ENCODE measurements at regions not wholly inside any gene's neighbourhood (a gene's known extent, or its start where the extent isn't known, plus 50 kb on each side); places are given as distances from the start of the nearest gene placed in this dataset.

DNA sequence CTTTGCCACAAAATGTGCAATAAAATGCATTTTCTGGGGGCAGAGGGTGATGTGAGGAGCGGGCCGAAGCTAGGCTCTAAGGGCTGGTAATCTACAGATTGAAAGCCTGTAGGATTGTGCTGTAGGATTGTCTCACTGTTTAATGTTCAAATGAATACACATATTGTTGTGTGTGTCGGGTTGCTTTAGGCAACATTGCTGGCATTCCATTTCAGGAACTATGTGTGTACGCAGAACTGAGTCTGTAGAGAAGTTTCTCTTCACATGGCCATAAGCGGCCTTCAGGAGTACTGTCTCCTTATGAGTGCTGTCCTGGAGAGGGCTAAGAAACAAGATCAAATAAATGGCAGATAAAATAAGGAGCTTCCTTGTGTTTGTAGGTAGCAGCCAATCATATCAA, 540.2 kb downstream of the GATA3 start:
- no peak overlapping the region for H3K27ac ChIP-seq (ENCODE audit: low read depth, low read length, severe bottlenecking)
- WGBS, 2 experiments (ENCODE audit: insufficient coverage in 2 of 2): 84 to 97% methylated on average over 5 of the region's 5 CpGs
- H3K4me1 ChIP-seq (ENCODE audit: control insufficient read depth, insufficient read depth, low read length, poor library complexity, severe bottlenecking): no peaks in the 10 kb centered on the region
- H3K36me3 ChIP-seq (ENCODE audit: control insufficient read depth, insufficient read depth, low read length): no peaks in the 10 kb centered on the region
- no peak overlapping the region for H3K4me3 ChIP-seq (ENCODE audit: extremely low read depth, insufficient read depth, low read length, poor library complexity, severe bottlenecking)
- H3K9me3 ChIP-seq (ENCODE audit: control insufficient read depth, low read length): no peaks in the 10 kb centered on the region

DNA sequence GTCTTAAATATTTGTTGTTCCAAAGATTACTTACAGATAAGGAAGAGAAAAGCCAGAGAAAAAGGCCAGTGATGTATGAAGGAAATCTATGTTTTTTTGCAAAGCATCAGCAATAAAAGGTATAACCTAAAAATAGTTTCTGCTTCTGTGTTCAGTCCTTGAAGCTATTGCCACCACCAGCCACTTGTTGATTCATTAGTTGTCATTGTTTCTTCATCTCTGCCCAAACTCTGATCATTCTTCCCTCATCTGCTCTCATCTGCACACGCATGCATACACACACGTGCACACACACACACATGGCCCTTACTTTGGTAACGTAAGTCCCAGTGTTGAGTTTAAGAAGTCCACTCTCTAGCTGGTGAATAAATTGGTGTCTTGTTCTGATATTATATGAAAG, 540.7 kb downstream of the GATA3 start:
- Histone ChIP-seq H3K9me3 (ENCODE audit: control insufficient read depth, low read length) (no peaks in the 10 kb centered on the region), H3K4me3 (ENCODE audit: extremely low read depth, insufficient read depth, low read length, poor library complexity, severe bottlenecking) (no peak overlapping the region), H3K4me1 (ENCODE audit: control insufficient read depth, insufficient read depth, low read length, poor library complexity, severe bottlenecking) (no peaks in the 10 kb centered on the region), H3K27ac (ENCODE audit: low read depth, low read length, severe bottlenecking) (no peak overlapping the region), H3K36me3 (ENCODE audit: control insufficient read depth, insufficient read depth, low read length) (no peaks in the 10 kb centered on the region)
- no CpG with 5 or more reads among the region's 3 CpGs for WGBS, 2 experiments (ENCODE audit: insufficient coverage in 2 of 2)

DNA sequence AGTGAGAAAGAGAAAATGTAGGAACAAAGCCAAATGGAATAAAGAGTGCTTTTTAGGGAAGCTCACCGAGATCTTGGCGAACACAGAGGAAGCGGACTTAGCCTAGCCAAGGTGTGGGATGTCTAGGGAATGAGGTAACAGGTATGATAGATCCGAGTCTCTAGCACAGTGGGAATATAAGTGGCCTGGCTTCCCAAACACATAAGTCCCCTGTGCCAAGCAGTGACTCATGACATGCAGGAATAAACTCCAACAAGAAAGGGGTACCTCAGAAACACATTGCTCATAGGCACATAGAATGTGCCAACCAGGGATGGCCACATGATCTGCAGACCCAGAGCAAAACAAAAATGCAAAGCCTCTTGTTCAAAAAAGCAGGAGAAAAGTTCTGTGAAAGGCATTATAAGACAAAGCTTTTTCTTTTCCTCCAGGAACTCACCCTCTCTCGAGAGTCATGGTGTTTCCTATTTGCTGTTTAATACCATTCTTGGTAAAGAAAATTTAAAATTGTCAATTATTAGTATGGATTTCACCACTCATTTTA, 542.5 kb downstream of the GATA3 start:
- Histone ChIP-seq H3K36me3 (ENCODE audit: control insufficient read depth, insufficient read depth, low read length) (no peaks in the 10 kb centered on the region), H3K4me1 (ENCODE audit: control insufficient read depth, insufficient read depth, low read length, poor library complexity, severe bottlenecking) (no peaks in the 10 kb centered on the region), H3K27ac (ENCODE audit: low read depth, low read length, severe bottlenecking) (no peak overlapping the region), H3K4me3 (ENCODE audit: extremely low read depth, insufficient read depth, low read length, poor library complexity, severe bottlenecking) (no peak overlapping the region), H3K9me3 (ENCODE audit: control insufficient read depth, low read length) (peaks cover 4% of the 10 kb centered on the region)
- 80 to 100% methylated on average over 4 of the region's 5 CpGs for WGBS, 2 experiments (ENCODE audit: insufficient coverage in 2 of 2)

DNA sequence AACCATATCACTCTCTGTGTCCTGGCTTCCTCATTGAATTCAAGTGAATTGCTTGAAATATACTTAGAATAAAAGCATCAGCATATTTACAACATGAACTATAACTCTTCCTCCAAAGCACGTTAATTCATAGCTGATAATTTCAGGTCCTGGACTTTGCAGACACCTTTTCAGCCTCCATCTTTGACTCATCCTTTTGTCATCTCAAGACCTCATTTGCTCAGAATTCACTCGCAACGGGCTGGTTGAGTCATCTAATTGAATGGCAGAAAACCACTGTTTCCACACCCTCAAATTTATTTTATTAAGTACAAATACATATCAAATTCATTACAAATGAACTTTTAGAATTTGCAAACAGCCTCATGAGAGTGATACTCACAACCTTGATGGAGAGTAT, 545.7 kb downstream of the GATA3 start:
- Histone ChIP-seq H3K36me3 (ENCODE audit: control insufficient read depth, insufficient read depth, low read length) (no peaks in the 10 kb centered on the region), H3K9me3 (ENCODE audit: control insufficient read depth, low read length) (peaks cover 8% of the 10 kb centered on the region), H3K4me1 (ENCODE audit: control insufficient read depth, insufficient read depth, low read length, poor library complexity, severe bottlenecking) (no peaks in the 10 kb centered on the region), H3K27ac (ENCODE audit: low read depth, low read length, severe bottlenecking) (no peak overlapping the region), H3K4me3 (ENCODE audit: extremely low read depth, insufficient read depth, low read length, poor library complexity, severe bottlenecking) (no peak overlapping the region)
- WGBS, 2 experiments (ENCODE audit: insufficient coverage in 2 of 2): 70 to 86% methylated on average over 3 of the region's 3 CpGs

DNA sequence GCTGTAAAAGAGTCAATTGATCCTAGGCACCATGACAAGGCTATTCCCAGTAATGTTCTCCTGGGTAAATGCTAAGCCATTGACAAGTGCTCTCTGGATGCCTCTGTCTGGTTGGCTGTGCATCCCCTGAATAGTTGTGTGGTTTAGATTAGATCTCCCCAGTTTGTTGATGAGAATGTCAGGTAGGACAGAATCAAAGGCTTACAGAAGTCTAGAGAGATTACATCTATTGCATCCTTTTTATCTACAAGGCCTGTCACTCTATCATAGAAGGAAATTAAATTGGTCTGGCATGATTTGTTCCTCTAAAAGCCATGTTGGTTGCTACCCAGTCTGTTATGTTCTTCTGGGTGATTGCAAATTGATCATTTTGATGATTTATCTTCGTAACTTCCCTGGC, 548.3 kb downstream of the GATA3 start:
- Histone ChIP-seq H3K4me1 (ENCODE audit: control insufficient read depth, insufficient read depth, low read length, poor library complexity, severe bottlenecking) (no peaks in the 10 kb centered on the region), H3K9me3 (ENCODE audit: control insufficient read depth, low read length) (peaks cover 8% of the 10 kb centered on the region), H3K4me3 (ENCODE audit: extremely low read depth, insufficient read depth, low read length, poor library complexity, severe bottlenecking) (no peak overlapping the region), H3K27ac (ENCODE audit: low read depth, low read length, severe bottlenecking) (no peak overlapping the region), H3K36me3 (ENCODE audit: control insufficient read depth, insufficient read depth, low read length) (no peaks in the 10 kb centered on the region)
- no CpG with 5 or more reads among the region's 1 CpG for WGBS, 2 experiments (ENCODE audit: insufficient coverage in 2 of 2)

DNA sequence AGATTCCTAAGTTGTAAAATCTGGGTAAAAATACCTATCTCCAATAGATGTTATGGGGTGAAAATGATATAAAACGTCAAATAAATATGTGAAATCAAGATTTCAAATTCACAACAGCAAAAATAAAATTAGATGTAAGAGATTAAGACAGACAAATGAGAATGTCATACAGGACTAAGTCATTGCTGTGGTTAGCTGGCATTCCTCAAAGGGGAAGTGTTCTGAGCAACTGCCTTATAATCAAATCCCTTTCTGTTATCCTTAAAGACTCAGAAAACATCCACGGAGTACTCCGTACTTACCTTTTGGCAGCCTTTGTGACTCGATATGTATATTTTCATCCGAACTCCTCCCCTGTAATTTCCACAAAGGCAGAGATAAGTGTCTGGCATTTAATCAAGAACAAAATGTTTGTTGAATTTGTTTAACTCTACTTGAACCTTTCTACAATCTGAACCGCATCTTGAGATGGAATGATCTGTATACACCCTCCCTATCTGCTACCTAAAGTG, 559.6 kb downstream of the GATA3 start:
- Histone ChIP-seq H3K9me3 (ENCODE audit: control insufficient read depth, low read length) (no peaks in the 10 kb centered on the region), H3K27ac (ENCODE audit: low read depth, low read length, severe bottlenecking) (no peak overlapping the region), H3K36me3 (ENCODE audit: control insufficient read depth, insufficient read depth, low read length) (no peaks in the 10 kb centered on the region), H3K4me1 (ENCODE audit: control insufficient read depth, insufficient read depth, low read length, poor library complexity, severe bottlenecking) (no peaks in the 10 kb centered on the region), H3K4me3 (ENCODE audit: extremely low read depth, insufficient read depth, low read length, poor library complexity, severe bottlenecking) (no peak overlapping the region)
- 84% methylated on average over 4 of the region's 6 CpGs; no CpG with 5 or more reads in 1 of the 2 experiments for WGBS, 2 experiments (ENCODE audit: insufficient coverage in 2 of 2)

DNA sequence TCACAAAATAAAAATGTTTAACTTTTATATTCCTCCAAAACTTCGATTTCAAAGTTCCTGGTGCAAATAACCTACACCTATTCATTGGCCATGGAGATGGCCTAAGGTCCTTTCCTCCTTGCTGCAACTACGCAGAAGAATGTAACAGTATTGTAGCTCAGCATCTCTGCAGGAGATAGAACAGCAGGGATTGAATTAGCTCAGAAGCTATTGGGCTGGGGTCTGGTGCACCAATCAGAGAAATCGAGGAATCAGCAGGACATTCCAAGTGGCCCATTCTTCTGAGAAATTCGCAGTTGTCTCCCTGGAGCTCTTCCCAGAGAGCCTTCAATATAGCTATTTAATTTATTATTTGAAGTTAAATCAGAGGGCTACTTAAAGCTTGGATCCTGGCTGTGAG, 560.6 kb downstream of the GATA3 start:
- no peak overlapping the region for H3K4me3 ChIP-seq (ENCODE audit: extremely low read depth, insufficient read depth, low read length, poor library complexity, severe bottlenecking)
- H3K9me3 ChIP-seq (ENCODE audit: control insufficient read depth, low read length): no peaks in the 10 kb centered on the region
- no peak overlapping the region for H3K27ac ChIP-seq (ENCODE audit: low read depth, low read length, severe bottlenecking)
- H3K36me3 ChIP-seq (ENCODE audit: control insufficient read depth, insufficient read depth, low read length): no peaks in the 10 kb centered on the region
- H3K4me1 ChIP-seq (ENCODE audit: control insufficient read depth, insufficient read depth, low read length, poor library complexity, severe bottlenecking): no peaks in the 10 kb centered on the region
- 73 to 83% methylated on average over 1 to 2 of the region's 4 CpGs for WGBS, 2 experiments (ENCODE audit: insufficient coverage in 2 of 2)

DNA sequence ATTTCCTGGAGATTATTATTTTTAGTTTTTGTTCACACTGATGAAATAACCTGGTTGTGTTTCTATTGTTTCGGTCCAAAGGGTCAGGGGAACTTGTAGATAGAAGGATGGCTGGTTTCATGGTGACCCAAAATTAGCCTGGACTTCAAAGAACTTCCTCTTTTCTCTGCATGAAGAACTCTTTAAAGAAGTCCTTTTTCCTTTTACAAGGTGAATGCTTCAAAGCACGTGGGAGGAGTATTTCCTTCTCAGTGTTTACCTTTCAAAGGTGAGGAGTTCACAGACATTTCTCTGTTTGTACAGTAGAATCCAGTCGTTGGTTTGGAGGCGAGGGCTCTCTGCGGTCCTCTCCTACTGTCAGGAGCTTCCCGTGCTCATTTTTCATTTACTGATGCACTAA, 561.7 kb downstream of the GATA3 start:
- H3K4me1 ChIP-seq (ENCODE audit: control insufficient read depth, insufficient read depth, low read length, poor library complexity, severe bottlenecking): no peaks in the 10 kb centered on the region
- H3K4me3 ChIP-seq (ENCODE audit: extremely low read depth, insufficient read depth, low read length, poor library complexity, severe bottlenecking): no peak overlapping the region
- no peaks in the 10 kb centered on the region for H3K9me3 ChIP-seq (ENCODE audit: control insufficient read depth, low read length)
- no peak overlapping the region for H3K27ac ChIP-seq (ENCODE audit: low read depth, low read length, severe bottlenecking)
- H3K36me3 ChIP-seq (ENCODE audit: control insufficient read depth, insufficient read depth, low read length): no peaks in the 10 kb centered on the region
- 79 to 88% methylated on average over 3 to 5 of the region's 6 CpGs for WGBS, 2 experiments (ENCODE audit: insufficient coverage in 2 of 2)

DNA sequence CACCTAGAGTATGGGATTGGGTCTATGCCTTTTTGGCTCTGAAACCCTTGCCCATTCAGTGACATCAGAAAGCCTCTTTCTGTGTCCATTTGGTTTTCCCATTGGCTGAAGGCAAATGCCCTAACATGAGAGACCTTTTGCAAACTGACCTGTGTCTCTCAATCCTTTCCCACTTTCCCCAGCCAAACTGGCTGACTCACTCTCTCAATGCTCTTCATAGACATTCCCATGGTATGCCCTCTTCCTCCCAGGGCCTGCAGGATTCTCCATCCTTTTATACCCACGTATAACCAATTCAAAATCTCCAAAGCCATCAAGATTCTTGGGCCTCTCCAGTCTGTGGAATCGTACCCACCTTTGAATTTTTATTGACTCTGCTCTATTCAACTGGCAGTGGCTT, 563.3 kb downstream of the GATA3 start:
- Histone ChIP-seq H3K4me3 (ENCODE audit: extremely low read depth, insufficient read depth, low read length, poor library complexity, severe bottlenecking) (no peak overlapping the region), H3K4me1 (ENCODE audit: control insufficient read depth, insufficient read depth, low read length, poor library complexity, severe bottlenecking) (no peaks in the 10 kb centered on the region), H3K9me3 (ENCODE audit: control insufficient read depth, low read length) (no peaks in the 10 kb centered on the region), H3K27ac (ENCODE audit: low read depth, low read length, severe bottlenecking) (no peak overlapping the region), H3K36me3 (ENCODE audit: control insufficient read depth, insufficient read depth, low read length) (no peaks in the 10 kb centered on the region)
- WGBS, 2 experiments (ENCODE audit: insufficient coverage in 2 of 2): 73 to 86% methylated on average over 1 to 2 of the region's 2 CpGs

DNA sequence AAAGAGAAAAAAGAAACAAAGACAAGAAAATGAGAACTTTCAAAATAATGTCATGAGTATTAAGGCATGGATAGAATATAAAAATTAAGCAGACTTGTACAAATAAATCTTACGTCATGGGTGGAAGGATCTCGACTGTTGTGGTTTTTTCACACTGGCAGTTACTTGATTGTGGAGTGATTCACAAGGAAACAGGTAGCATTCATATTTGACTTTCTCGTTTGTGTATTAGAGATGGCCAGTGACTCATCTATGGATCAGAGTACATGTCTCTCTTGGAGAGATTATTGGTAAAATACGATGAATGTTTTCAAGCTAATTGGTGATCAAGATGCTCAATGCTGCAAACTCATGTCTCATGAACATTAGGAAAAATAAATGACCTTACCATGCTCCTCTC, 564.3 kb downstream of the GATA3 start:
- no peak overlapping the region for H3K27ac ChIP-seq (ENCODE audit: low read depth, low read length, severe bottlenecking)
- no peaks in the 10 kb centered on the region for H3K9me3 ChIP-seq (ENCODE audit: control insufficient read depth, low read length)
- no peaks in the 10 kb centered on the region for H3K36me3 ChIP-seq (ENCODE audit: control insufficient read depth, insufficient read depth, low read length)
- no peaks in the 10 kb centered on the region for H3K4me1 ChIP-seq (ENCODE audit: control insufficient read depth, insufficient read depth, low read length, poor library complexity, severe bottlenecking)
- no peak overlapping the region for H3K4me3 ChIP-seq (ENCODE audit: extremely low read depth, insufficient read depth, low read length, poor library complexity, severe bottlenecking)
- 80 to 94% methylated on average over 2 to 3 of the region's 4 CpGs for WGBS, 2 experiments (ENCODE audit: insufficient coverage in 2 of 2)

DNA sequence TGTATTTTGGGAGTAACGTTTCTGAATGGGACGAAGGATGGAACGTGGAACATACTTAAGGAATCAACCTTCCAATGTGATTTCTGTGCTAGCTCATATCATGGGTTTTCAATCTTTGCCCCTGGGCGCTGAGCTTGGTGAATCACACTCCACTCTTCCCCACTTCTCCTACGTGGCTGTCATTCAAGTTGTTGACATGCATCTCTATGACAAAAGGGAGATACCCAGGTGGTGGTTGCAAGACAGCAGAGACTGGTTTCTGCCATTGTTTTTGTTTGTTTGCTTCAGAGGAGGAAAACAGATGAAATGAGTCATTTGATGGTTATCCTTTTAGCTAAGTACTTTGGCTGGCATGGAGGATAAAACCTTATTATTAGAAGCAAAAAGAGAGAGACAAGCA, 573.9 kb downstream of the GATA3 start:
- Histone ChIP-seq H3K4me1 (ENCODE audit: control insufficient read depth, insufficient read depth, low read length, poor library complexity, severe bottlenecking) (no peaks in the 10 kb centered on the region), H3K9me3 (ENCODE audit: control insufficient read depth, low read length) (no peaks in the 10 kb centered on the region), H3K36me3 (ENCODE audit: control insufficient read depth, insufficient read depth, low read length) (no peaks in the 10 kb centered on the region), H3K4me3 (ENCODE audit: extremely low read depth, insufficient read depth, low read length, poor library complexity, severe bottlenecking) (no peak overlapping the region), H3K27ac (ENCODE audit: low read depth, low read length, severe bottlenecking) (no peak overlapping the region)
- 56 to 100% methylated on average over 1 of the region's 5 CpGs for WGBS, 2 experiments (ENCODE audit: insufficient coverage in 2 of 2)
